ENCODE measurements at regions not wholly inside any gene's neighbourhood (a gene's known extent, or its start where the extent isn't known, plus 50 kb on each side); places are given as distances from the start of the nearest gene placed in this dataset.

GRCh38 chr6:14873781-14874441 is 372.0 kb upstream of the JARID2 start:
- no peak overlapping the region for H3K27ac ChIP-seq
- H3K4me3 ChIP-seq: no peak overlapping the region
- H3K9me3 ChIP-seq: no peaks in the 10 kb centered on the region
- intact Hi-C loops (cut with DNase I): loop anchor here in 1 of 2 donors (10.0 kb wide), 1 partner anchor 659 kb away; no protein-coding TSS in a partner anchor
- ATAC-seq: no peak
- TF ChIP-seq, protein P1, sequence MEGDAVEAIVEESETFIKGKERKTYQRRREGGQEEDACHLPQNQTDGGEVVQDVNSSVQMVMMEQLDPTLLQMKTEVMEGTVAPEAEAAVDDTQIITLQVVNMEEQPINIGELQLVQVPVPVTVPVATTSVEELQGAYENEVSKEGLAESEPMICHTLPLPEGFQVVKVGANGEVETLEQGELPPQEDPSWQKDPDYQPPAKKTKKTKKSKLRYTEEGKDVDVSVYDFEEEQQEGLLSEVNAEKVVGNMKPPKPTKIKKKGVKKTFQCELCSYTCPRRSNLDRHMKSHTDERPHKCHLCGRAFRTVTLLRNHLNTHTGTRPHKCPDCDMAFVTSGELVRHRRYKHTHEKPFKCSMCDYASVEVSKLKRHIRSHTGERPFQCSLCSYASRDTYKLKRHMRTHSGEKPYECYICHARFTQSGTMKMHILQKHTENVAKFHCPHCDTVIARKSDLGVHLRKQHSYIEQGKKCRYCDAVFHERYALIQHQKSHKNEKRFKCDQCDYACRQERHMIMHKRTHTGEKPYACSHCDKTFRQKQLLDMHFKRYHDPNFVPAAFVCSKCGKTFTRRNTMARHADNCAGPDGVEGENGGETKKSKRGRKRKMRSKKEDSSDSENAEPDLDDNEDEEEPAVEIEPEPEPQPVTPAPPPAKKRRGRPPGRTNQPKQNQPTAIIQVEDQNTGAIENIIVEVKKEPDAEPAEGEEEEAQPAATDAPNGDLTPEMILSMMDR (IDR thresholded peaks at IDR 0.05): no peak
- H3K36me3 ChIP-seq (ENCODE audit: insufficient read depth in 1 of 2, low read depth in 1 of 2): no peaks in the 10 kb centered on the region
- WGBS, 3 donors: 75 to 92% (median 79%) methylated on average over 3 of the region's 3 CpGs
- H3K4me1 ChIP-seq: peaks cover 39% of the 10 kb centered on the region
- no peaks in the 10 kb centered on the region for H3K27me3 ChIP-seq (ENCODE audit: insufficient read depth in 3 of 3, low read length in 2 of 3)
- DNase-seq: no peak

DNA sequence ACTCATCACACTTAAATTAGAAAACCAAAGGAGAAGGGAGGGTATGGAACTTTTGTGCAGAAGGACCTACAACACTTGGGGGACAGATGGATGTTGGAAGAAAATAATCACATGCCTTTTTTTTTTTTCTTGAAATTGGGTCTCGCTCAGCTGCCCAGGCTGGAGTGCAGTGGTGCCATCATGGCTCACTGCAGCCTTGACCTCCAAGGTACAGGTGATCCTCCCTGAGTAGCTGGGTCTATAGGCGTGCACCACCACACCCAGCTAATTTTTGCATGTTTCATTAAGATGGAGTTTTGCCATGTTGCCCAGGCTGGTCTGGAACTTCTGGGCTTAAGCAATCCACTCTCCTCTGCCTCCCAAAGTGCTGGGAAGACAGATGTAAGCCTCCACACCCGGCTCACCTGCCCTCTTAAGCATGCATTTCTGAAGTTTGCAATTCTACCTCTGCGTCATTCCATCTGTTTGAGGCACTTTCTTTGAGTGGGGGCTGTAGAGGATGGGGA is 370.8 kb upstream of the JARID2 start:
- peaks cover 42% of the 10 kb centered on the region for H3K4me1 ChIP-seq
- no peak for ATAC-seq
- H3K9me3 ChIP-seq: no peaks in the 10 kb centered on the region
- no peaks in the 10 kb centered on the region for H3K36me3 ChIP-seq (ENCODE audit: insufficient read depth in 1 of 2, low read depth in 1 of 2)
- H3K27me3 ChIP-seq (ENCODE audit: insufficient read depth in 3 of 3, low read length in 2 of 3): no peaks in the 10 kb centered on the region
- intact Hi-C loops (cut with DNase I): loop anchor here (5.0 to 10.0 kb wide), 2 partner anchors 238 to 660 kb away; no protein-coding TSS in a partner anchor
- no peak for DNase-seq
- WGBS, 3 donors: 94 to 99% (median 97%) methylated on average over 4 of the region's 4 CpGs
- H3K4me3 ChIP-seq: no peak overlapping the region
- H3K27ac ChIP-seq: no peak overlapping the region
- TF ChIP-seq, protein P1 (IDR thresholded peaks at IDR 0.05): no peak

DNA sequence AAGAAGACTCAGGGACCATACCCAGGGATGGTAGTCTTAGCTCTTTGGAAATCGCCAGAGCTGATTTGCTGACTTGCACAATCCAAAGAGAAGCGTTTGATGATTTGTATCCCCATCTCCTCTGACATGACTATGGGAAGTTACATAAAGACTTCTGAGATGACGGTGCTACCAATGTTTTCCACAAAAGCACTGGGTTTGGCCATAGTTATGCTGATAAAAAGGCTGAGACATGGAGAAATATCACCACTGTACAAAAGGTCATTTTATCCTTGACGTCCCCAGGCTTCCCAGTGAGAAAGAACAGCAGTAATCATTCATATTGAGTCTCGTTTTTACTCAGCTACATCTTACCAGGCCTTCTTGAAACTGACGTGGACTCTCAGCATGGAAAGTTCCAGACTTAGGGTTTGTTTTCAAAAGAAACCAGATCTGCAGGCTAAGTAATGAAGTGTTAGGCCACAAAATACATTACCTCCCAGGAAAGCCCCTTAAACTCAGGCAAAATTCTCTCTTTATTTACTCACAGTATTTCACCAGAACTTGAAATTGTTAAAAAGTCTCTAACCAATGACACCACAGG is 370.3 kb upstream of the JARID2 start:
- ATAC-seq: no peak
- no peaks in the 10 kb centered on the region for H3K36me3 ChIP-seq (ENCODE audit: insufficient read depth in 1 of 2, low read depth in 1 of 2)
- H3K4me1 ChIP-seq: peaks cover 46% of the 10 kb centered on the region
- intact Hi-C loops (cut with DNase I): loop anchor here (2.0 to 10.0 kb wide), 3 partner anchors 238 to 661 kb away; no protein-coding TSS in a partner anchor
- H3K9me3 ChIP-seq: no peaks in the 10 kb centered on the region
- H3K4me3 ChIP-seq: no peak overlapping the region
- WGBS, 3 donors: 88 to 95% (median 91%) methylated on average over 6 of the region's 6 CpGs
- no peaks in the 10 kb centered on the region for H3K27me3 ChIP-seq (ENCODE audit: insufficient read depth in 3 of 3, low read length in 2 of 3)
- TF ChIP-seq, protein P1 (IDR thresholded peaks at IDR 0.05): no peak
- no peak overlapping the region for H3K27ac ChIP-seq
- no peak for DNase-seq

DNA sequence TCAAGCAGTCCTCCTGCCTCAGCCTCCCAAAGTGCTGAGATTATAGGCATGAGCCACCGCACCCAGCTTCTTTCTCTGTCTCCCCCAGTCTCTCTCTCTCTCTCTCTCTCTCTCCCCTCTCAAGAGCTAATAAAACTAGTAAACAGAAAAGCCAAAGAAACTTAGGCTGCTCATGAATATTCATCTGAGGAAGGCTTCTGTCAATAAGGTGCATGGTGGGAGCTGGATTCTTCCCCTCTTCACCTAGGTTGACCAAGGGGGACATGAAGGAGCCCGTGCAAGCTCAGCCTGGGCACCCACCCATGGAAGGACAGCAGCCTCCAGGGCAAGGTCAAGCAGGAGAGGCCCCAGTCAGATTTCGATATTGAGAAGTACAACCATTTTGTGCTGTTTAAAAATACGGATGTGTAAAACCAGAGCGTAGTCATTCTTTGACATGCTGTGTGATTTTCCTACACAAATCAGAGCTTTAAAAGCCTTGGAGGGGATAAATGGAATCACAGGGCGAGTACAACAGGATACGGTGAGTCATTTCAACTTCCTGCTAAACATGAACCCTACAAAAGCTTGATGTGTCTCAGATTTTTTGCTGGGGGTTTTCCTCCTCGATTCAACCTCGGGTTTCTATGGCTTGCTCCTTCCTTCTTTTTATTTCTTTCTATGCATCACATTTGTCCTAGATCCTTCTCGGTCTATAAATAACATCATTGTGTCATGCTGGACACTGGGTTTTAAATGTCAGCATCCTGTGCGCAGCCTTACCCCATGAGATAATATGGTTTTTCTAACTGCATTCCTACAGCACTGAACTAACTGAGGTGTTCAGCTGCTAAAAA is 368.9 kb upstream of the JARID2 start:
- 32 to 33% (median 33%) methylated on average over 11 of the region's 11 CpGs for WGBS, 3 donors
- ATAC-seq (peak; percentile 91 to 94 (median 92)), DNase-seq (no peak)
- Histone ChIP-seq H3K4me1 (peaks cover 40% of the 10 kb centered on the region), H3K36me3 (ENCODE audit: insufficient read depth in 1 of 2, low read depth in 1 of 2) (no peaks in the 10 kb centered on the region), H3K4me3 (peak overlapping the region; percentile 22), H3K27me3 (ENCODE audit: insufficient read depth in 3 of 3, low read length in 2 of 3) (no peaks in the 10 kb centered on the region), H3K9me3 (no peaks in the 10 kb centered on the region), H3K27ac (peak overlapping the region; percentile 86)
- TF ChIP-seq, protein P1 (IDR thresholded peaks at IDR 0.05): no peak
- intact Hi-C loops (cut with DNase I): loop anchor here (2.0 to 10.0 kb wide), 3 partner anchors 240 to 662 kb away; no protein-coding TSS in a partner anchor
